Astrocyte of the hippocampus (primary cell): ENCODE measurements at regions not wholly inside any gene's neighbourhood (a gene's known extent, or its start where the extent isn't known, plus 50 kb on each side); places are given as distances from the start of the nearest gene placed in this dataset.
"Not testable (repeated sequence)": the region's sequence is repeated elsewhere in the genome, so short reads cannot be mapped to it uniquely, and the experiment has no call there.

Source experiments
- DNase-seq: peaks from one replicate; pipeline ENCODE4 v3.0.0; 2011; ENCODE audit warnings: low read depth, low spot score

GRCh38 chr4:72205298-72205697, 173.5 kb downstream of the NPFFR2 start:
- no peak for DNase-seq

DNA sequence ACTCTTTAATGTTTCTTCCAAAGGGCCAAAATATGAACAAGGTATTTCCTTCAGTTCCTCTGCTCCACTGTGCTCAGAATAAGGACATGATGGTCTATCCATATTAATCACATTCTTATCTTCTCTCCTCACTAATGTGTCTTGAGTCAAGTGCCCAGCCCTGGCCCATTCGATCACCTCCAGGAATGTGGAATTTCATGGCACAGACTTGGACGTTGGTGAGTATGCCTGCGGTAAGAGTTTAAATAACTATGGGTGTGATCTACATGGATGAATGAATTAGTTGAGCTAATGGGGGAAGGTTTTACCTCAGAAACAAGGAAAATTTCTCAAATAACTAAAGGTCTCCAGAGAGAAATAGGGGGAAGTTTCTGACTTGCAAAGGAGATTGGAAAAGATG, 174.0 kb downstream of the NPFFR2 start:
- peak; percentile 2 for DNase-seq

DNA sequence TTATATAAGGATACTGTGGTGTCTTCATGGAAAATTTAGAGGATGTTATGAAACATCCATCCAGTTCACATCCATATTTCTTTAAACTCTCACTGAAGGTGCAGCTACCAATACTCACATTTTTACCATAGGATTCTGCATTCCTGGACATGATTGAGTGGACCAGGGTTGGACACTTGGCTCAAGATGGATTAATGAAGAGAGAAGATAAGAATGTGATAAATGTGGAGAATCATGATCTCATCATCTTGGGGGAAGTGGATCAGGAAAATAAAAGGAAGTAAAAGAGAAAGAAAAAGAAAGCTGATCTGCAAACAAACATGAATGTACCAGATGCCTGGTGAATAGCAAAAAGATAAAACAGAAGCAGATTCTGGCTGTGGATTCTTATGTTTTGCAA, 175.4 kb downstream of the NPFFR2 start:
- no peak for DNase-seq

GRCh38 chr4:72208421-72209075, 176.7 kb downstream of the NPFFR2 start:
- no peak for DNase-seq

DNA sequence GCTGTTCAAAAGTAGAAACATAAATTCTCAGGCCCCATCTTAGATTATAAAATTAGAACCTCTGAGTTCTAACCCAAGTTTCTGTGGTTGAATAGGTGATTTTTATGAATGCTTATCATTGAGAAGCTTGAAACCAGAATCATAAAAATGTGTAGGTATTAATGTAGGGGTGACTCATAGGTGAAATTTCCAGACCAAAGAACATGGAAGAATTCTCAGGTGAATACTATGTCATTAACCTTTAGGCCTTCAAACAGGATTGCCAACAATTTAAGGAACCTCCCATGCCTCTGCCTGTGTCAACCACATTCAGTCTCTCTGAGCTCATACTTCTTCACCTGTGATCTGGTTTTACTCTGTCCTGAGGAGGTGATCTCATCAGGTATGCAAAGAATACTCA, 177.8 kb downstream of the NPFFR2 start:
- DNase-seq, result no peak

DNA sequence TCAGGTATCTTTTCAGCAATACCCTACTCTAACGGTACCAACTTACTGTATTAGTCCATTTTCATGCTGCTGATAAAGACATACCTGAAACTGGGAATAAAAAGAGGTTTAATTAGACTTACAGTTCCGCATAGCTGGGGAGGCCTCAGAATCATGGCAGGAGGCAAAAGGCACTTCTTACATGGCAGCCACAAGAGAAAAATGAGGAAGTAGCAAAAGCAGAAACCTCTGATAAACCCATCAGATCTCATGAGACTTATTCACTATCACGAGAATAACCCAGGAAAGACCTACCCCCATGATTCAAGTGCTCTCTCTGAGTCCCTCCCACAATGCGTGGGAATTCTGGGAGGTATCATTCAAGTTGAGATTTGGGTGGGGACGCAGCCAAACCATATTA, 182.0 kb downstream of the NPFFR2 start:
- not testable (repeated sequence) for DNase-seq

- no peak for DNase-seq
Observed at GRCh38 chr4:72215198-72215597, 183.4 kb downstream of the NPFFR2 start.

DNA sequence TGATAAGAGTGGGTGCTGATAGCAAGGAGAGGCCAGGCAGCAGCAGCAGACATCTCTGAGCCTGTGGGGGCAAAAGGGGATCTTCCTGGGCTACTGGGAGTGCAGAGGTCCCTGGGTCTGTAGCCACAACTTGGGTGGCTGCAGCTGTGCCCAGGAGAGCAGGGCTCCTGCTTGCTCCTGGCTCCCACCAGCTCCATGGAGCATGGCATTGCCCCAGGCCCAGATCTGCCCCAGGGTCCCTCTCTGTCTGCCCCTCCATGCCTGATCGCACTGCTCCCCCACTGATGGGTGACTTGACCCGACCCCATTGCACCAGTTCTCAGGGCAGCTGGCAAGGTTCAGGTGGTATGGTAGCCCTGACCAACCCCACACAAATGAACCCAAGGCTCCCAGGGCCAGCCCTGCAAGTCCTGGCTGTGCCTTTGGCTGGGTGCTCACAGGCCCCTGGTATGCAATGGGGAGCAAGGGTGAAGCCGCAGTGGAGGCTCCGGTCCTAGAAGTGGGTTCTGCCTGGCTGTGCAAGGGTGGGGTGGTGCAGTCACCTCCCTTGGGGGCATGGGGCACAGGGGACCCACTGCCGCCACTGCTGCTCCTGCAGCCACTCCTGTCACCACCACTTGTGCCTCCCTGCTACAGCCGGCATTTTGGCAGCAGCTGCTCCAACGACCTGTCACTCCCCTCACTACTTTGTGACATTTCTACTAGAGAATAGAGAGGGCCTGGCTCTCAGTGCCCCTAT, 184.9 kb downstream of the NPFFR2 start:
- no peak for DNase-seq

DNA sequence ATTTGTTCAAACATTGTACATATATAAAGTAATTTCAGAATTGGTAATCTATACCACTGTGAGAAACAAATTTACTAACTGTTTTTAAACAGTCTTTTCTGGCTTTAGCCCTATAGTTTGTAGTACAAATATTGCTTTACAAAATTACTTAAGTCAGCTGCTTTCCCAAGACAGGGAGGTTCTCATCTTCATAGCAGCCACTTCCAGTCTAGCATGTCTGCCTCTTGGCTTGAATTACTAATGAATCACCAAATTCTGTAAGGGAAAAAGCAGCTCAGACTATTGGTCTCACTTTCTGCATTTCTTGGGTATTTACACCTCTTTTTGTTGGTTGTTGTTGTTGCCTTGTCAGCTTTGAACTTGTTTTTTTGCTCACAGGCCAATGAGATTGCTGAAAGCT, 187.2 kb downstream of the NPFFR2 start:
- DNase-seq, result no peak
